IPS-18c (cell line): ENCODE measurements at regions not wholly inside any gene's neighbourhood (a gene's known extent, or its start where the extent isn't known, plus 50 kb on each side); places are given as distances from the start of the nearest gene placed in this dataset.

ENCODE experiments used
- H3K4me3 ChIP-seq: 2 replicates; pipeline ENCODE4 v1.7.0; 2013; ENCODE audit warnings: low read depth, mild to moderate bottlenecking, low read length, moderate library complexity; ENCODE audit not compliant: insufficient read depth
- H3K9me3 ChIP-seq: one replicate; pipeline ENCODE4 v1.6.1; 2013; ENCODE audit warnings: mild to moderate bottlenecking, low read length, moderate library complexity; ENCODE audit not compliant: control insufficient read depth, insufficient read depth

- Histone ChIP-seq H3K9me3 (no peaks in the 10 kb centered on the region), H3K4me3 (no peak overlapping the region)
Observed at GRCh38 chr5:3301306-3301705, 294.3 kb upstream of the IRX1 start.

DNA sequence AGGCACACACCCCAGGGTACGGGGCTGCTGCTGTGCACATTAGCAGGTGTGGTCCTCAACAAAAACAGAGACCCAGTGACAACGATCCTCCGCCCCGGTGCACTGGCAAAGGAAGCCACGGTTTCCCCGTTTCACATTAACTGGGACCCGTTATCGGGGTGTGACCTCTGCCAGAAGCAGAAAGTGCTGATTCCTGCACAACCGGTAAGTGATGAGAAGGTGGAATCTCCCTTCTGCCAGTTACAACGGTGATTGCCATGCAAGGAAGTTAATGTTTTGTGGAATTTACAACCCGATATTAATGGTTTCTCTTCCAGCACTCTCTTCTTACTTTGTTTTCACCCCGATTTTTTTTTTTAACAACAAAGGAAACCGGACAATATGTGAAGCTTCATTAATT is 294.9 kb upstream of the IRX1 start:
- Histone ChIP-seq H3K9me3 (no peaks in the 10 kb centered on the region), H3K4me3 (no peak overlapping the region)

DNA sequence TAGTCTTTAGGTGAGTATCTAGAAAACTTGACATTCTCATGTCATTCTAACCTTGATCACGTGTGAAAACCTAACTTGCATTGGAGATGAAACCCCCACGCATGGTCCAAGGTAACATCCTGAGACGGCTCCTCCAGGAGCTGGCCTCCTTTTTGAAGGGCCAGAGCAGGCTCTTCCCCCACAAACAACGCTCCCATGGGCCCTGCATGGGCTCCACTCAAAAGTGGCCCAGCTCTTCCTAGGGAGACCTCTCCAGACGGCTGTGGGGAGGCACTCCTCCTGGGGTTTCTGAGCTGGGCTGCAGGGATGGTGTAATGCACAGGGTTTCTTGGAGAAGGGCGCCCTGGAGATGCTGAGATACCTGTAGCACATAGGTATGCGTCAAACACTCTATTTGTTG is 296.2 kb upstream of the IRX1 start:
- Histone ChIP-seq H3K9me3 (no peaks in the 10 kb centered on the region), H3K4me3 (no peak overlapping the region)

DNA sequence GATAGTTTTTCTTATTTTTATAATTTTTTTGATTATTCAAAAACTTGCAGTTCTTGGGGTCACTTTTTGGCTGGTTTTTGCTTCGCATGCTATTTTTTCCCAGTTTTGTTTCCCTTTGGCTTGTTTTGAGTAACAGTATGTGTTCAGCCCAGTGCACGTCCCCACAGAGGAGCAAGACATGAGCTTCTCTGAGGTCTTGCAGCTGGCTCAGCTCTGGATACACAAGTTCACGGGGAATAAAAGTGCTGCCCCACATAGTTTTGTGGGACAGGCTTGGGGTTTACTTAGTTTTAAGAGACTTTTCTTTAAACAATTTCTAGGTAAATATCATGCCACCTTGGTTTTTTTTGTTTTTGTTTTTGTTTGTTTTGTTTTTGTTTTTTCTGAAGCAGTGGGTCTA is 297.8 kb upstream of the IRX1 start:
- Histone ChIP-seq H3K9me3 (no peaks in the 10 kb centered on the region), H3K4me3 (no peak overlapping the region)

- no peak overlapping the region for H3K4me3 ChIP-seq
- H3K9me3 ChIP-seq = no peaks in the 10 kb centered on the region
Observed at GRCh38 chr5:3288325-3288724, 307.3 kb upstream of the IRX1 start.

DNA sequence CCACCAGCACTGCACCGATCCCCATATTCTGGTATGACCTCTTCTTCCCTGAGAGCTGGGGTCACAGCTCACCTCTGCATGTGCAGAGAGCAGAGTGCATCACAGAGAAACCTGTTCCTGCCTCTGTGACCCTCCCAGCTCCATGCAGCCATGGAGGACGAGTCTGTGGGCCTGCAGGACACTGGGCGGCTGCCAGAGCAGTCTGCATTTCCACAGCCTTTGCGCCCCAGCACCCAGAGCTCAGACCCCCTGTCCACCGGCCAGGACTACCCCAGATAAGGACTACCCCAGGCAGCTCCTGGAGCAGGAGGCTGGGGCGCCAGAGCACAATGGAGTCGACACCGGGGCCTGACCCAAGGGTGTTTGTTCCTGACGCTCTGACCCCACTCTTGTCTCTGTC is 308.1 kb upstream of the IRX1 start:
- Histone ChIP-seq H3K9me3 (no peaks in the 10 kb centered on the region), H3K4me3 (no peak overlapping the region)

- no peaks in the 10 kb centered on the region for H3K9me3 ChIP-seq
Observed at GRCh38 chr5:3285621-3286020, 310.0 kb upstream of the IRX1 start.

GRCh38 chr5:3284506-3284905 is 311.1 kb upstream of the IRX1 start:
- H3K4me3 ChIP-seq = no peak overlapping the region
- H3K9me3 ChIP-seq = no peaks in the 10 kb centered on the region

More at GRCh38 chr5:3285621-3286020, 310.0 kb upstream of the IRX1 start:
- H3K4me3 ChIP-seq = no peak overlapping the region

DNA sequence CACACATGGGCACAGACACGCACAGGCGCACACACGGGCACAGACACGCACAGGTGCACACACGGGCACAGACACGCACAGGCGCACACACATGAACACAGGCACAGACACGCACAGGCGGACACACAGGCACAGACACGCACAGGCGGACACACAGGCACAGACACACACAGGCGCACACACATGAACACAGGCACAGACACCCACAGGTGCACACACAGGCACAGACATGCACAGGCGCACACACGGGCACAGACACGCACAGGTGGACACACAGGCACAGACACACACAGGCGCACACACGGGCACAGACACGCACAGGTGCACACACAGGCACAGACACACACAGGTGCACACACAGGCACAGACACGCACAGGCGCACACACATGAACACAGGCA is 312.8 kb upstream of the IRX1 start:
- no peak overlapping the region for H3K4me3 ChIP-seq
- no peaks in the 10 kb centered on the region for H3K9me3 ChIP-seq

DNA sequence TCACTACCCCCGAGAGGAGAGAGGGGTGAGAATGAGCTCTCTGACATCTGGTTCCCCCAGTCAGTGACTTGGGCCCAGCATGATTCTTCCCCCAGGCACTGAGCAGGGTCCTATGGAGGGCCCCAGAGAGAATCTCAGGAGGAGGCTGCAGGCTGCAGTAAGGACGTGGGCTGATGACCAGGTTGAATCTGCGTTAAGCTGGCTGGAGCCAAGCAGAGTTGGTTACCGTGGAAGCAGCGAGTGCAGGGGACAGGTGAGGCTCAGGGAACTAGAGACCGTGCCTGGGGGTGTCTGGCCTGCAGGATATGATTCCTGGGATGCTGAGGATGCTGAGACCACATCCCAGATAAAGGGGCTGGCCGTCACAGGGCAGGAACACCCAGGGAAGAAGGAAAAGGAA is 314.3 kb upstream of the IRX1 start:
- Histone ChIP-seq H3K9me3 (no peaks in the 10 kb centered on the region), H3K4me3 (no peak overlapping the region)

- H3K4me3 ChIP-seq = no peak overlapping the region
- peaks cover 2% of the 10 kb centered on the region for H3K9me3 ChIP-seq
Observed at GRCh38 chr5:3278643-3279042, 317.0 kb upstream of the IRX1 start.

DNA sequence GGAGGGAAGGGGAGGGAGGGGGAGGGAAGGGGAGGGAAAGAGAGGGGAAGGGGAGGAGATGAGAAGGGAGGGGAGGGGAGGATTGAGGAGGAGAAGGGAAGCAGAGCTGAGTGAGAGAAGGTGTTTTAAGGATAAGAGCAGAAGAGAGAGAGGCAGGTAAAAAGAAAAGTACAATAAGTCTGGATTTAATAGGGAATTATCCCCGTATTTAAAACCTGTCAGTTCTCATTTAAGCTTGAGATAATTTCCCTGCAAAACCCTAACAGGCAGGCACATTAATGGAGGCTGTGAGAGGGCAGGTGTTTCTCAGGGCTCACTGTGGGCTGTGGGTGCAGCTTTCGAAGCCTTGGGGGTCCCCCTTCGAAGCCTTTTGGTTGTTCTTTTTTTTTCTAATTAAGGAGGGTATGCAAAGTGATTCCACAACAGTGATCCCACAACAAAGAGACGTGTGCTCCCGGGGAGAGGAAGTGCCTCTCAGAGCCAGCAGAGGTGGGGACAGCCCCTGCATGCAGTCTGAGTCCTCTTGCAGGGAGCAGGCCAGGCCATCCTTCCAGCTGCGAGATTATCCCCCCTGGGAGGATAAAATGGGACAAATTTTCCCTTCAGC is 317.9 kb upstream of the IRX1 start:
- Histone ChIP-seq H3K4me3 (no peak overlapping the region), H3K9me3 (peaks cover 2% of the 10 kb centered on the region)

DNA sequence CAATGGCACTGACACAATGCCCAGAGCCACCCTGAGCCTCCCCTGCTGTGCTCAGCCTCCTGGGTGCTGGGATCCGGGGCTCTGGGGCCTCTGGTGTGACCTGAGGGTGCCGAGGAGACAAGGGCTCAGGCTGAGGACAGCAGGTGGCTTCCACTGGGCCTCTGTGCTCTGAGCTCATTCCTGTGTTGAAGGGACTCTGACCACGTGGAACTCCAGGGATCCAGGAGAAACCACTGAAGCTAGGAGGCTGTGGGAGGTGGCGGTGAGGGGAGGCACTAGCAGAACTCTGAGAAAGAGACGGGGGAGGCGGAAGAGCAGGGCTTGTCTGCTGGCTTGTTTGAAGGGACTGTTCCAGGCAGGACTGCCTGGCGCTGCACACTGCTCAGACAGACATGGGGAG is 318.7 kb upstream of the IRX1 start:
- H3K9me3 ChIP-seq = peaks cover 2% of the 10 kb centered on the region
- no peak overlapping the region for H3K4me3 ChIP-seq

- H3K4me3 ChIP-seq = no peak overlapping the region
- peaks cover 2% of the 10 kb centered on the region for H3K9me3 ChIP-seq
Observed at GRCh38 chr5:3269395-3270169, 326.1 kb upstream of the IRX1 start.

DNA sequence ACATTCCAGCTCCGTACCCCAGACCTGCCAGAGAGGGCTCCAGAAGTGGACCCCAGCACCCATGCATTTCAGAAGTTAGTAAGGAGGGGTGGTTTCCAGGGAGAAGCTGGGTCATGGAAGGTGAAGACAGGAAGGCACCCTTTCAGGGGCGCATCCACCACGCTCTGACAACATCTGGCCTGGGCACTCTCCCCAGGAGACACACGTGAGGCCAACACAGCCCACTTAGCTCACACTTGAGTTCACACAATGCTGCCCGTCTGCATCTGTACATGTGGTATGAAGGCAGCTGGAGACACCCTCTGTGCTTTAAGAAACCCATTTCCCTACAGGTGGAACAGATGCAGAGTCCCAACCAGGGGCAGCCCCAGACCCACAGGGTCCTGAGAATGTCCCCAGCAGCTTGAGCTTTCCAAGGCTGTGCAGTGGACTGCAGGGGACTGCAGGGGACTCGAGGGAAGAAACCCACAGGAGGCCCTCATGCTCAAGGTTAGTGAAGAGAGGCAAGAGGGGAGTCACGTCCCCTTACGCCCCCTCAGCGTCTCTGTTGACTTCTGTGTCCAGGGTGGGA is 326.8 kb upstream of the IRX1 start:
- Histone ChIP-seq H3K9me3 (peaks cover under 1% of the 10 kb centered on the region), H3K4me3 (no peak overlapping the region)

- no peaks in the 10 kb centered on the region for H3K9me3 ChIP-seq
- no peak overlapping the region for H3K4me3 ChIP-seq
Observed at GRCh38 chr5:3266861-3267260, 328.8 kb upstream of the IRX1 start.

DNA sequence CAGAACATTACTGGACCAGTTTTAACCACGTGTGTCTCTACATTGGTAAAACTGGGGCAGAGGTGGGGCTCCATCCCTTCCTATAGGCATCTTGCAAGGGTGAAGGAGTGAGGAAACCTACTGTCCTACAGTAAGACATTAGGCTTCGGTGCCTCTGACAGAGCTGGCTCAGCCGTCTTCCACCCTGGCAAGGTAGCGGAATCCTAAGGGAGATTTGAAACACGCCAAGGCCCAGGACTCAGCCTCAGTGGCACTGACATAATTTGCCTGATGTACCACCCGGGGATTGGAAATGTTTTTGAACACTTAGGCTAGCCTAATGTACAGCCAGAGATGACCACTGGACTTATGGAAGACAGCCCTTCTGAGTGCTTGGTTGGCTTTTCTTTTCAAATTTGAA is 329.7 kb upstream of the IRX1 start:
- no peak overlapping the region for H3K4me3 ChIP-seq
- no peaks in the 10 kb centered on the region for H3K9me3 ChIP-seq

- Histone ChIP-seq H3K9me3 (no peaks in the 10 kb centered on the region), H3K4me3 (no peak overlapping the region)
Observed at GRCh38 chr5:3265131-3265885, 330.3 kb upstream of the IRX1 start.
